ENCODE measurements at regions not wholly inside any gene's neighbourhood (a gene's known extent, or its start where the extent isn't known, plus 50 kb on each side); places are given as distances from the start of the nearest gene placed in this dataset.

- no peak for TF ChIP-seq SIN3A (IDR thresholded peaks at IDR 0.05; ENCODE audit: borderline replicate concordance, insufficient read depth, low read length)
- TF ChIP-seq POLR2AphosphoS5 (IDR thresholded peaks at IDR 0.05; ENCODE audit: low read depth, low read length) = no peak
- no peak for TF ChIP-seq TAF1 (IDR thresholded peaks at IDR 0.05; ENCODE audit: borderline replicate concordance, insufficient read depth, low read length)
Observed at GRCh38 chr6:66949191-66949661, 1242.2 kb upstream of the EYS start.
